ENCODE measurements at regions not wholly inside any gene's neighbourhood (a gene's known extent, or its start where the extent isn't known, plus 50 kb on each side); places are given as distances from the start of the nearest gene placed in this dataset.

DNA sequence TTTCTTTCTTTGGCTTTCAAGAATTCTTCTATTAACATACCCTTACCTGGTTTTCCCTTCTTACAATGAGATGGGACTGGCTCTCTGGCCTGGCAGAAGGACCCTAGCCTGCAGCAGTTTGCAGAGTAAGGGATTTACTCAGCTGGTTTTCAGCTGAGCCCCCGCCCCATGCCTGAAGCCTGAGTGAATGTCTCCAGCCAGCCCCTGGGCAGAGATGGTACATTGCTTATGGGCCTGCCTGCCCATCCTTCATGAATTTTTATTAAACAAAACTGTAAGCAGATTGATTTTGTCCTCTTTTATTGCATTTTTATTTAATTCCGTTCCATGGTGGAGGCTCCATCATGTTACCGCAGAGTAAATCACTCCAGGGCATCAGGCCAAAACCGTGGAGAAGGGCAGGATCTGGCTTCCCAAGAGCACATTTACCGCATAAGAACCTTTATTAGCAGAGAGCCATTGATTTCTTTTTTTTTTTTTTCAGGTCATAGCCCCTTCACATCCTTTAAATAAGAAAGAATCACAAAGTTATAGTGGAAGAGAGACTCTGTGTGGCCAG lies 316.2 kb downstream of the DHX35 start (continued):
- no peak for TF ChIP-seq HOXC10 (CRISPR knock-in tag; IDR thresholded peaks at IDR 0.05)
- TF ChIP-seq ZNF670 (tag by site-specific recombination; IDR thresholded peaks at IDR 0.05; ENCODE audit: low read depth) = no peak
- TF ChIP-seq ZNF660 (tag by site-specific recombination; IDR thresholded peaks at IDR 0.05) = no peak
- TF ChIP-seq GLI4 (tag by site-specific recombination; IDR thresholded peaks at IDR 0.05) = no peak
- TF ChIP-seq ZNF24 (tag by site-specific recombination; IDR thresholded peaks at IDR 0.05) = no peak
- no peak for TF ChIP-seq ZNF596 (tag by site-specific recombination; IDR thresholded peaks at IDR 0.05)
- TF ChIP-seq, protein P1, sequence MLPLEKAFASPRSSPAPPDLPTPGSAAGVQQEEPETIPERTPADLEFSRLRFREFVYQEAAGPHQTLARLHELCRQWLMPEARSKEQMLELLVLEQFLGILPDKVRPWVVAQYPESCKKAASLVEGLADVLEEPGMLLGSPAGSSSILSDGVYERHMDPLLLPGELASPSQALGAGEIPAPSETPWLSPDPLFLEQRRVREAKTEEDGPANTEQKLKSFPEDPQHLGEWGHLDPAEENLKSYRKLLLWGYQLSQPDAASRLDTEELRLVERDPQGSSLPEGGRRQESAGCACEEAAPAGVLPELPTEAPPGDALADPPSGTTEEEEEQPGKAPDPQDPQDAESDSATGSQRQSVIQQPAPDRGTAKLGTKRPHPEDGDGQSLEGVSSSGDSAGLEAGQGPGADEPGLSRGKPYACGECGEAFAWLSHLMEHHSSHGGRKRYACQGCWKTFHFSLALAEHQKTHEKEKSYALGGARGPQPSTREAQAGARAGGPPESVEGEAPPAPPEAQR (tag by site-specific recombination; IDR thresholded peaks at IDR 0.05) = no peak
- TF ChIP-seq MYNN (tag by site-specific recombination; IDR thresholded peaks at IDR 0.05; ENCODE audit: borderline replicate concordance) = no peak
- TF ChIP-seq ZNF548 (tag by site-specific recombination; IDR thresholded peaks at IDR 0.05) = no peak
- TF ChIP-seq ZSCAN16 (tag by site-specific recombination; IDR thresholded peaks at IDR 0.05) = no peak
- TF ChIP-seq REPIN1 (tag by site-specific recombination; IDR thresholded peaks at IDR 0.05; ENCODE audit: low read depth) = no peak
- no peak for TF ChIP-seq ZNF266 (tag by site-specific recombination; IDR thresholded peaks at IDR 0.05; ENCODE audit: low read depth)
- TF ChIP-seq ZNF426 (tag by site-specific recombination; IDR thresholded peaks at IDR 0.05) = no peak
- TF ChIP-seq ZNF629 (tag by site-specific recombination; IDR thresholded peaks at IDR 0.05) = no peak

DNA sequence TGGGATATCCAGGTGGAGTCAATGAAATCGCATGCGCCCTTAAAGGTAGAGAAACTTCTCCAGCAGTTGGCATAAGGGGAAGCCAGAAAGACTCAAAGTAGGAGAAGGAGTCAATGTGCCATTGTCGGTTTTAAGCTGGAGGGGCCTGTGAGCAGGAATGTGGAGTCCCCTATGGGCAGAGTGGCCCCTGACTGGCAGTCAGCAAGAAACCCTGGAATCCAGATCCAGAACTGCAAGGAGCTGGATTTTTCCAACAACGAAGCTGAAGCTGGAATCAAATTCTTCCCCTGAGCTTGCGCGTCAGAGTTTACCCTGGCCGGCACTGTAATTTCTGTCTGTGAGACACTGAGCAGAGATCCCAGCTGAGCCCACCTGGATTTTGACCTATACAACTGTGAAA lies 315.0 kb downstream of the DHX35 start:
- no peaks in the 10 kb centered on the region for H3K36me3 ChIP-seq (ENCODE audit: control insufficient read depth in 2 of 2, insufficient read depth in 1 of 2, low read length in 2 of 2)
- no peak overlapping the region for H3K27ac ChIP-seq (ENCODE audit: extremely low read depth, low read depth, low read length)
- H3K9me3 ChIP-seq (ENCODE audit: control insufficient read depth, insufficient read depth, low read depth, low read length) = no peaks in the 10 kb centered on the region
- CTCF ChIA-PET = interaction anchor here (1.6 to 2.6 kb wide), 2 partner anchors 8 to 10 kb away, joined by 5 to 9 read pairs; no protein-coding TSS in a partner anchor
- H3K4me1 ChIP-seq (ENCODE audit: control insufficient read depth, insufficient read depth, low read length) = no peaks in the 10 kb centered on the region
- TF ChIP-seq ZBTB21 (tag by site-specific recombination; IDR thresholded peaks at IDR 0.05) = no peak
- no peak for TF ChIP-seq ZNF10 (tag by site-specific recombination; IDR thresholded peaks at IDR 0.05)
- no peak for TF ChIP-seq MEIS1 (CRISPR knock-in tag; IDR thresholded peaks at IDR 0.05; ENCODE audit: borderline replicate concordance)
- TF ChIP-seq, protein P2, sequence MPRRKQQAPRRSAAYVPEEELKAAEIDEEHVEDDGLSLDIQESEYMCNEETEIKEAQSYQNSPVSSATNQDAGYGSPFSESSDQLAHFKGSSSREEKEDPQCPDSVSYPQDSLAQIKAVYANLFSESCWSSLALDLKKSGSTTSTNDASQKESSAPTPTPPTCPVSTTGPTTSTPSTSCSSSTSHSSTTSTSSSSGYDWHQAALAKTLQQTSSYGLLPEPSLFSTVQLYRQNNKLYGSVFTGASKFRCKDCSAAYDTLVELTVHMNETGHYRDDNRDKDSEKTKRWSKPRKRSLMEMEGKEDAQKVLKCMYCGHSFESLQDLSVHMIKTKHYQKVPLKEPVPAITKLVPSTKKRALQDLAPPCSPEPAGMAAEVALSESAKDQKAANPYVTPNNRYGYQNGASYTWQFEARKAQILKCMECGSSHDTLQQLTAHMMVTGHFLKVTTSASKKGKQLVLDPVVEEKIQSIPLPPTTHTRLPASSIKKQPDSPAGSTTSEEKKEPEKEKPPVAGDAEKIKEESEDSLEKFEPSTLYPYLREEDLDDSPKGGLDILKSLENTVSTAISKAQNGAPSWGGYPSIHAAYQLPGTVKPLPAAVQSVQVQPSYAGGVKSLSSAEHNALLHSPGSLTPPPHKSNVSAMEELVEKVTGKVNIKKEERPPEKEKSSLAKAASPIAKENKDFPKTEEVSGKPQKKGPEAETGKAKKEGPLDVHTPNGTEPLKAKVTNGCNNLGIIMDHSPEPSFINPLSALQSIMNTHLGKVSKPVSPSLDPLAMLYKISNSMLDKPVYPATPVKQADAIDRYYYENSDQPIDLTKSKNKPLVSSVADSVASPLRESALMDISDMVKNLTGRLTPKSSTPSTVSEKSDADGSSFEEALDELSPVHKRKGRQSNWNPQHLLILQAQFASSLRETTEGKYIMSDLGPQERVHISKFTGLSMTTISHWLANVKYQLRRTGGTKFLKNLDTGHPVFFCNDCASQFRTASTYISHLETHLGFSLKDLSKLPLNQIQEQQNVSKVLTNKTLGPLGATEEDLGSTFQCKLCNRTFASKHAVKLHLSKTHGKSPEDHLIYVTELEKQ (tag by site-specific recombination; IDR thresholded peaks at IDR 0.05; ENCODE audit: borderline replicate concordance) = no peak
- no peak for TF ChIP-seq KLF1 (tag by site-specific recombination; IDR thresholded peaks at IDR 0.05)
- TF ChIP-seq, protein P3, sequence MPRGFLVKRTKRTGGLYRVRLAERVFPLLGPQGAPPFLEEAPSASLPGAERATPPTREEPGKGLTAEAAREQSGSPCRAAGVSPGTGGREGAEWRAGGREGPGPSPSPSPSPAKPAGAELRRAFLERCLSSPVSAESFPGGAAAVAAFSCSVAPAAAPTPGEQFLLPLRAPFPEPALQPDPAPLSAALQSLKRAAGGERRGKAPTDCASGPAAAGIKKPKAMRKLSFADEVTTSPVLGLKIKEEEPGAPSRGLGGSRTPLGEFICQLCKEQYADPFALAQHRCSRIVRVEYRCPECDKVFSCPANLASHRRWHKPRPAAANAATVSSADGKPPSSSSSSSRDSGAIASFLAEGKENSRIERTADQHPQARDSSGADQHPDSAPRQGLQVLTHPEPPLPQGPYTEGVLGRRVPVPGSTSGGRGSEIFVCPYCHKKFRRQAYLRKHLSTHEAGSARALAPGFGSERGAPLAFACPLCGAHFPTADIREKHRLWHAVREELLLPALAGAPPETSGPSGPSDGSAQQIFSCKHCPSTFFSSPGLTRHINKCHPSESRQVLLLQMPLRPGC (tag by site-specific recombination; IDR thresholded peaks at IDR 0.05) = no peak
- TF ChIP-seq ZNF132 (tag by site-specific recombination; IDR thresholded peaks at IDR 0.05; ENCODE audit: borderline replicate concordance) = no peak
- no peak for TF ChIP-seq ZNF664 (tag by site-specific recombination; IDR thresholded peaks at IDR 0.05)
- TF ChIP-seq ZNF140 (tag by site-specific recombination; IDR thresholded peaks at IDR 0.05) = no peak
- no peak for TF ChIP-seq ZNF747 (tag by site-specific recombination; IDR thresholded peaks at IDR 0.05)
- TF ChIP-seq, protein P4, sequence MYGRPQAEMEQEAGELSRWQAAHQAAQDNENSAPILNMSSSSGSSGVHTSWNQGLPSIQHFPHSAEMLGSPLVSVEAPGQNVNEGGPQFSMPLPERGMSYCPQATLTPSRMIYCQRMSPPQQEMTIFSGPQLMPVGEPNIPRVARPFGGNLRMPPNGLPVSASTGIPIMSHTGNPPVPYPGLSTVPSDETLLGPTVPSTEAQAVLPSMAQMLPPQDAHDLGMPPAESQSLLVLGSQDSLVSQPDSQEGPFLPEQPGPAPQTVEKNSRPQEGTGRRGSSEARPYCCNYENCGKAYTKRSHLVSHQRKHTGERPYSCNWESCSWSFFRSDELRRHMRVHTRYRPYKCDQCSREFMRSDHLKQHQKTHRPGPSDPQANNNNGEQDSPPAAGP (tag by site-specific recombination; IDR thresholded peaks at IDR 0.05) = no peak
- POLR2A ChIA-PET = no interaction called here
- no peak overlapping the region for H3K4me3 ChIP-seq (ENCODE audit: low read depth, low read length)

All from HEK293 (cell line).